AG04450 (cell line): ENCODE measurements at regions not wholly inside any gene's neighbourhood (a gene's known extent, or its start where the extent isn't known, plus 50 kb on each side); places are given as distances from the start of the nearest gene placed in this dataset.

Experiments used
- CTCF ChIA-PET: fragments of 300-600, 350-600 bp; formaldehyde crosslinking; extraction: SDS; loops from one replicate; lab custom pipeline; 2022; ENCODE audit warnings: antibody characterized with exemption, inconsistent platforms; lab: Charles Lee
- POLR2A ChIA-PET: fragments of 350-600 bp; formaldehyde crosslinking; extraction: SDS; loops from one replicate; lab custom pipeline; 2021; ENCODE audit warnings: antibody characterized with exemption, inconsistent platforms; lab: Yijun Ruan, JAX
- DNase-seq: peaks from one replicate; pipeline ENCODE4 v3.0.0-alpha.2; 2011; ENCODE audit warnings: low read depth, low spot score
- H3K27ac ChIP-seq: one replicate; pipeline ENCODE4 v1.5.1; 2012; ENCODE audit warnings: low read depth, low read length, control low read depth
- H3K27me3 ChIP-seq: one replicate; pipeline ENCODE4 v1.6.0; 2012; ENCODE audit warnings: low read length; ENCODE audit not compliant: control insufficient read depth, insufficient read depth
- H3K4me3 ChIP-seq: 2 replicates; pipeline ENCODE4 v1.5.1; 2011; ENCODE audit warnings: mild to moderate bottlenecking, low read depth, low read length, control low read depth
- H3K9me3 ChIP-seq: 2 replicates; pipeline ENCODE4 v1.5.1; 2012; ENCODE audit warnings: low read length; ENCODE audit not compliant: control insufficient read depth, insufficient read depth
- CTCF ChIP-seq: IDR thresholded peaks from 2 replicates; pipeline ENCODE4 v1.5.1; 2011; ENCODE audit warnings: low read depth, low read length, control low read depth, inconsistent platforms

GRCh38 chr14:65286443-65286842 is 126.1 kb upstream of the FUT8 start:
- ChIA-PET CTCF (interaction anchor here (1.0 kb wide), 1 partner anchor 46 kb away, joined by 3 read pairs; no protein-coding TSS in a partner anchor), POLR2A (no interaction called here)
- Histone ChIP-seq H3K9me3 (peaks cover 5% of the 10 kb centered on the region; the same call in 1 of the 2 replicates), H3K27ac (no peak overlapping the region), H3K4me3 (no peak overlapping the region), H3K27me3 (no peaks in the 10 kb centered on the region)
- TF ChIP-seq CTCF: peak; percentile 24; the same call in 1 of the 2 replicates
- no peak for DNase-seq

GRCh38 chr14:65287264-65288131 is 125.0 kb upstream of the FUT8 start:
- ChIA-PET POLR2A (no interaction called here), CTCF (no interaction called here)
- H3K9me3 ChIP-seq: peaks cover 5% of the 10 kb centered on the region; the same call in 1 of the 2 replicates
- H3K27me3 ChIP-seq: no peaks in the 10 kb centered on the region
- DNase-seq: no peak
- no peak for TF ChIP-seq CTCF
- no peak overlapping the region for H3K27ac ChIP-seq
- H3K4me3 ChIP-seq: no peak overlapping the region

DNA sequence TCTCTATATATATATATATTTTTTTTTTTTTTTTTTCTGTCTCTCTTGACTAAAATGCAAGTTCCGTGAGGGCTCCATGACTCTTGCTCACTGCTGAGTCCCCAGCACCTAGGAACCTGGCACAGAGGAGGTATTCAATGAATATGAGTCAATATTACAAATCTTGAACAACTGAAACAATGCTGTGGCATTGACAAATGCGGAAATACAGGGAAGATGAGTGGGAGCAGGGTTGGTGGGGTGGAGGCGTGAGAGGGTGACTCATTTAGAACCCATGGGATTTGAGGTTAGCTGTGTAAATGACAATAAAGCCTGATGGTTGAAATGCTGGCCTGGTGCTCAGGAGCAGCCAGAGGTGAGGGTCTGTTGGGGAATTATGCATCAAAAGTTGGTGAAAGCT is 121.7 kb upstream of the FUT8 start:
- CTCF ChIA-PET: no interaction called here
- H3K9me3 ChIP-seq: peaks cover 5% of the 10 kb centered on the region; the same call in 1 of the 2 replicates
- H3K27ac ChIP-seq: no peak overlapping the region
- H3K27me3 ChIP-seq: no peaks in the 10 kb centered on the region
- POLR2A ChIA-PET: no interaction called here
- no peak for DNase-seq
- no peak overlapping the region for H3K4me3 ChIP-seq
- no peak for TF ChIP-seq CTCF

- H3K9me3 ChIP-seq: peaks cover 5% of the 10 kb centered on the region; the same call in 1 of the 2 replicates
- no peak overlapping the region for H3K4me3 ChIP-seq
- no peaks in the 10 kb centered on the region for H3K27me3 ChIP-seq
- H3K27ac ChIP-seq: no peak overlapping the region
- CTCF ChIA-PET: no interaction called here
- no peak for TF ChIP-seq CTCF
- POLR2A ChIA-PET: no interaction called here
- no peak for DNase-seq
Measured at GRCh38 chr14:65291531-65291930, 121.0 kb upstream of the FUT8 start.

GRCh38 chr14:65294816-65295215 is 117.7 kb upstream of the FUT8 start:
- DNase-seq: no peak
- Histone ChIP-seq H3K9me3 (no peaks in the 10 kb centered on the region), H3K4me3 (no peak overlapping the region), H3K27me3 (no peaks in the 10 kb centered on the region), H3K27ac (no peak overlapping the region)
- POLR2A ChIA-PET: no interaction called here
- CTCF ChIA-PET: no interaction called here
- TF ChIP-seq CTCF: no peak
